Peyer's patch (tissue), 4 donors: ENCODE measurements at regions not wholly inside any gene's neighbourhood (a gene's known extent, or its start where the extent isn't known, plus 50 kb on each side); places are given as distances from the start of the nearest gene placed in this dataset.

Experiments
- DNase-seq, 3 donors: peaks; one replicate each; pipeline ENCODE4 v3.0.0-alpha.2; 2017 to 2019
- H3K27ac ChIP-seq, 4 donors: fragments of 200-600 bp; sonication (generic); one replicate each; pipeline ENCODE4 v1.5.1; 2016 to 2019
- H3K27me3 ChIP-seq, 2 donors: fragments of 200-600 bp; sonication (generic); one replicate each; pipeline ENCODE4 v1.5.1; 2019
- H3K36me3 ChIP-seq, 3 donors: fragments of 200-600 bp; sonication (generic); one replicate each; pipeline ENCODE4 v1.5.1; 2016 to 2019
- H3K4me1 ChIP-seq, 4 donors: fragments of 200-600 bp; sonication (generic); one replicate each; pipeline ENCODE4 v1.5.1; 2016 to 2019
- H3K4me3 ChIP-seq, 4 donors: fragments of 200-600 bp; sonication (generic); 1 replicate in 3 of 4; 2 replicates in 1 of 4; pipeline ENCODE4 v1.5.1; 2016 to 2019; ENCODE audit warnings: mild to moderate bottlenecking in 1 of 4
- H3K9me3 ChIP-seq, 4 donors: fragments of 200-600 bp; sonication (generic); one replicate each; pipeline ENCODE4 v1.5.1; 2016 to 2019; ENCODE audit warnings: mild to moderate bottlenecking in 1 of 4
- CTCF ChIP-seq, 6 experiments: fragments of 450-650 bp in 4 of 6; fragments of 200-600 bp in 2 of 6; sonication (generic) in 1 of 6; IDR thresholded peaks; one replicate each; pipeline ENCODE4 v1.5.1; 2017 to 2019; ENCODE audit warnings: antibody characterized with exemption in 6 of 6, mild to moderate bottlenecking in 3 of 6, moderate library complexity in 1 of 6
- POLR2A ChIP-seq, 2 donors: fragments of 450-650 bp; IDR thresholded peaks; one replicate each; pipeline ENCODE4 v1.5.1; 2017; ENCODE audit warnings: antibody characterized with exemption in 2 of 2, mild to moderate bottlenecking in 2 of 2, moderate library complexity in 2 of 2

GRCh38 chr16:54636221-54636793 lies 294.4 kb upstream of the IRX5 start:
- Histone ChIP-seq H3K27ac (no peak overlapping the region), H3K4me1 (no peaks in the 10 kb centered on the region)
- DNase-seq, result no peak

GRCh38 chr16:54633943-54634362 lies 296.7 kb upstream of the IRX5 start:
- no peak for TF ChIP-seq POLR2A (IDR thresholded peaks at IDR 0.05)
- TF ChIP-seq CTCF (IDR thresholded peaks at IDR 0.05), result no peak
- H3K27ac ChIP-seq, result no peak overlapping the region
- no peaks in the 10 kb centered on the region for H3K9me3 ChIP-seq
- DNase-seq, result no peak
- H3K36me3 ChIP-seq, result no peaks in the 10 kb centered on the region
- H3K4me1 ChIP-seq, result no peaks in the 10 kb centered on the region
- H3K27me3 ChIP-seq, result no peaks in the 10 kb centered on the region
- H3K4me3 ChIP-seq, result no peak overlapping the region

More at GRCh38 chr16:54636221-54636793, 294.4 kb upstream of the IRX5 start:
- no peaks in the 10 kb centered on the region for H3K27me3 ChIP-seq
- H3K4me3 ChIP-seq, result no peak overlapping the region
- H3K9me3 ChIP-seq, result no peaks in the 10 kb centered on the region
- TF ChIP-seq CTCF (IDR thresholded peaks at IDR 0.05) (no peak), POLR2A (IDR thresholded peaks at IDR 0.05) (no peak)
- H3K36me3 ChIP-seq, result no peaks in the 10 kb centered on the region

- no peak for TF ChIP-seq CTCF (IDR thresholded peaks at IDR 0.05)
- no peak for TF ChIP-seq POLR2A (IDR thresholded peaks at IDR 0.05)
- Histone ChIP-seq H3K36me3 (no peaks in the 10 kb centered on the region), H3K9me3 (no peaks in the 10 kb centered on the region), H3K4me1 (no peaks in the 10 kb centered on the region), H3K27ac (no peak overlapping the region), H3K27me3 (no peaks in the 10 kb centered on the region), H3K4me3 (no peak overlapping the region)
- no peak for DNase-seq
Measured at GRCh38 chr16:54632322-54633220, 298.1 kb upstream of the IRX5 start.

- no peak for DNase-seq
- no peaks in the 10 kb centered on the region for H3K27me3 ChIP-seq
- no peak for TF ChIP-seq CTCF (IDR thresholded peaks at IDR 0.05)
- TF ChIP-seq POLR2A (IDR thresholded peaks at IDR 0.05), result no peak
- no peak overlapping the region for H3K27ac ChIP-seq
- no peaks in the 10 kb centered on the region for H3K9me3 ChIP-seq
- no peak overlapping the region for H3K4me3 ChIP-seq
- H3K4me1 ChIP-seq, result no peaks in the 10 kb centered on the region
- H3K36me3 ChIP-seq, result no peaks in the 10 kb centered on the region
Measured at GRCh38 chr16:54631782-54632181, 298.9 kb upstream of the IRX5 start.

- Histone ChIP-seq H3K4me3 (no peak overlapping the region), H3K27ac (no peak overlapping the region), H3K27me3 (no peaks in the 10 kb centered on the region), H3K36me3 (no peaks in the 10 kb centered on the region), H3K9me3 (no peaks in the 10 kb centered on the region), H3K4me1 (no peaks in the 10 kb centered on the region)
- no peak for TF ChIP-seq CTCF (IDR thresholded peaks at IDR 0.05)
- no peak for TF ChIP-seq POLR2A (IDR thresholded peaks at IDR 0.05)
- DNase-seq, result no peak
Measured at GRCh38 chr16:54630284-54630967, 300.2 kb upstream of the IRX5 start.
